ENCODE measurements at regions not wholly inside any gene's neighbourhood (a gene's known extent, or its start where the extent isn't known, plus 50 kb on each side); places are given as distances from the start of the nearest gene placed in this dataset.
A peak's percentile ranks its signal among the peaks of the same experiment; 100 is the strongest.
"Not testable (repeated sequence)": the region's sequence is repeated elsewhere in the genome, so short reads cannot be mapped to it uniquely, and the experiment has no call there.

- no peak for DNase-seq (ENCODE audit: low read depth)
Measured at GRCh38 chr15:92705764-92706163, 50.2 kb upstream of the FAM174B start.

- DNase-seq (ENCODE audit: low read depth) = no peak
Measured at GRCh38 chr15:92706201-92706600, 50.6 kb upstream of the FAM174B start.

GRCh38 chr15:92707880-92708551 lies 52.4 kb upstream of the FAM174B start:
- peak; percentile 38 for DNase-seq (ENCODE audit: low read depth)

GRCh38 chr15:92708635-92709034 lies 53.1 kb upstream of the FAM174B start:
- no peak for DNase-seq (ENCODE audit: low read depth)

GRCh38 chr15:92709110-92709790 lies 53.7 kb upstream of the FAM174B start:
- DNase-seq (ENCODE audit: low read depth) = no peak

- DNase-seq (ENCODE audit: low read depth) = no peak
Measured at GRCh38 chr15:92711457-92711831, 55.9 kb upstream of the FAM174B start.

- DNase-seq (ENCODE audit: low read depth) = no peak
Measured at GRCh38 chr15:92714077-92714476, 58.5 kb upstream of the FAM174B start.

- DNase-seq (ENCODE audit: low read depth) = peak; percentile 39
Measured at GRCh38 chr15:92714477-92715401, 59.2 kb upstream of the FAM174B start.

GRCh38 chr15:92715758-92716157 lies 60.2 kb upstream of the FAM174B start:
- no peak for DNase-seq (ENCODE audit: low read depth)

- DNase-seq (ENCODE audit: low read depth) = no peak
Measured at GRCh38 chr15:92719021-92719420, 63.4 kb upstream of the FAM174B start.

GRCh38 chr15:92724144-92724543 lies 68.6 kb upstream of the FAM174B start:
- peak; percentile 25 for DNase-seq (ENCODE audit: low read depth)

GRCh38 chr15:92725171-92725570 lies 69.6 kb upstream of the FAM174B start:
- DNase-seq (ENCODE audit: low read depth) = no peak

GRCh38 chr15:92728266-92728665 lies 72.7 kb upstream of the FAM174B start:
- DNase-seq (ENCODE audit: low read depth) = no peak

GRCh38 chr15:92733090-92733933 lies 77.7 kb upstream of the FAM174B start:
- no peak for DNase-seq (ENCODE audit: low read depth)

GRCh38 chr15:92733934-92734521 lies 78.5 kb upstream of the FAM174B start:
- no peak for DNase-seq (ENCODE audit: low read depth)

- not testable (repeated sequence) for DNase-seq (ENCODE audit: low read depth)
Measured at GRCh38 chr15:92739246-92739645, 83.7 kb upstream of the FAM174B start.

GRCh38 chr15:92745845-92746271 lies 90.3 kb upstream of the FAM174B start:
- DNase-seq (ENCODE audit: low read depth) = no peak

- peak; percentile 6 for DNase-seq (ENCODE audit: low read depth)
Measured at GRCh38 chr15:92747047-92747446, 91.5 kb upstream of the FAM174B start.

GRCh38 chr15:92749216-92749615 lies 93.6 kb upstream of the FAM174B start:
- DNase-seq (ENCODE audit: low read depth) = no peak

- no peak for DNase-seq (ENCODE audit: low read depth)
Measured at GRCh38 chr15:92749946-92750345, 94.4 kb upstream of the FAM174B start.

- DNase-seq (ENCODE audit: low read depth) = no peak
Measured at GRCh38 chr15:92751528-92751927, 96.0 kb upstream of the FAM174B start.
